ENCODE measurements at regions not wholly inside any gene's neighbourhood (a gene's known extent, or its start where the extent isn't known, plus 50 kb on each side); places are given as distances from the start of the nearest gene placed in this dataset.
A peak's percentile ranks its signal among the peaks of the same experiment; 100 is the strongest.

GRCh38 chr3:124272605-124273151 lies 280.8 kb upstream of the ROPN1 start:
- H3K27ac ChIP-seq (ENCODE audit: insufficient read depth, low read length), result no peak overlapping the region
- no peaks in the 10 kb centered on the region for H3K9me3 ChIP-seq (ENCODE audit: control insufficient read depth, insufficient read depth, low read depth, low read length)
- H3K4me2 ChIP-seq (ENCODE audit: extremely low read depth, insufficient read depth, low read length), result no peak overlapping the region
- H3K9ac ChIP-seq (ENCODE audit: insufficient read depth, low read length), result no peak overlapping the region
- no peak for TF ChIP-seq EZH2 (IDR thresholded peaks at IDR 0.05; ENCODE audit: low read length, missing control alignments)
- TF ChIP-seq CTCF (conservative IDR thresholded peaks at IDR 0.05 in 1 of 2, IDR thresholded peaks at IDR 0.05 in 1 of 2; ENCODE audit: low read depth in 1 of 2, low read length in 2 of 2), result no peak
- no peaks in the 10 kb centered on the region for H4K20me1 ChIP-seq (ENCODE audit: control insufficient read depth, extremely low read depth, insufficient read depth, low read length)
- H3K27me3 ChIP-seq (ENCODE audit: control insufficient read depth, insufficient read depth, low read length), result no peaks in the 10 kb centered on the region
- peak; percentile 69 to 77 for DNase-seq (ENCODE audit: low read depth in 2 of 2)
- H3K79me2 ChIP-seq (ENCODE audit: control insufficient read depth, insufficient read depth, low read length), result no peaks in the 10 kb centered on the region
- no peak overlapping the region for H2AFZ ChIP-seq (ENCODE audit: low read length)
- no peak overlapping the region for H3K4me3 ChIP-seq (replicated peaks in 1 of 4; ENCODE audit: control extremely low read depth in 1 of 4, insufficient read depth in 1 of 4, low read depth in 3 of 4, low read length in 4 of 4)
- H3K4me1 ChIP-seq (ENCODE audit: control insufficient read depth, extremely low read depth, insufficient read depth, low read length), result peaks cover 8% of the 10 kb centered on the region
- no peaks in the 10 kb centered on the region for H3K36me3 ChIP-seq (ENCODE audit: control insufficient read depth, insufficient read depth, low read length)

DNA sequence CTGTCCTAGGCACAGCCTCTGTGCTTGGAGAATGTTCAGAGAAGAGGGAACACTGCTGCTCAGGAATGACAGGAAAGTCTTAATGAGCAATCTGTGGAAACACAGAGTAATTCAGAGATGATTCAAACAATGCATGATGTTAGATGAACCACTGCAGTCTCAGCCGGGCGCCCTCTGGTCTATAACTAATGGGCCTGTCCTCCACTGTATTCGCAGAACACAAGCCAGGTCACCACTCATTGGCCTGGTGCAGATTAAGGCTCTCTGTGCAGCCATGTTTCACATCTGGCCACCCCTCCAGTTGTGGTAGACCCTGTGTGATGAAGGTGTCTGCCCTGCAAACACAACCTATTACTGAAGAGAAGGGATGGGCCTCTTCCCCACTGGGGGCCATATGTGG lies 281.7 kb upstream of the ROPN1 start:
- no peak overlapping the region for H3K4me2 ChIP-seq (ENCODE audit: extremely low read depth, insufficient read depth, low read length)
- no peaks in the 10 kb centered on the region for H3K79me2 ChIP-seq (ENCODE audit: control insufficient read depth, insufficient read depth, low read length)
- H3K27ac ChIP-seq (ENCODE audit: insufficient read depth, low read length), result no peak overlapping the region
- H3K9ac ChIP-seq (ENCODE audit: insufficient read depth, low read length), result no peak overlapping the region
- H3K4me3 ChIP-seq (replicated peaks in 1 of 4; ENCODE audit: control extremely low read depth in 1 of 4, insufficient read depth in 1 of 4, low read depth in 3 of 4, low read length in 4 of 4), result no peak overlapping the region
- no peaks in the 10 kb centered on the region for H3K36me3 ChIP-seq (ENCODE audit: control insufficient read depth, insufficient read depth, low read length)
- no peak for TF ChIP-seq CTCF (conservative IDR thresholded peaks at IDR 0.05 in 1 of 2, IDR thresholded peaks at IDR 0.05 in 1 of 2; ENCODE audit: low read depth in 1 of 2, low read length in 2 of 2)
- TF ChIP-seq EZH2 (IDR thresholded peaks at IDR 0.05; ENCODE audit: low read length, missing control alignments), result no peak
- no peaks in the 10 kb centered on the region for H3K9me3 ChIP-seq (ENCODE audit: control insufficient read depth, insufficient read depth, low read depth, low read length)
- no peaks in the 10 kb centered on the region for H4K20me1 ChIP-seq (ENCODE audit: control insufficient read depth, extremely low read depth, insufficient read depth, low read length)
- no peaks in the 10 kb centered on the region for H3K27me3 ChIP-seq (ENCODE audit: control insufficient read depth, insufficient read depth, low read length)
- DNase-seq (ENCODE audit: low read depth in 2 of 2), result peak in 1 of 2 donors; percentile 43
- peaks cover 8% of the 10 kb centered on the region for H3K4me1 ChIP-seq (ENCODE audit: control insufficient read depth, extremely low read depth, insufficient read depth, low read length)
- H2AFZ ChIP-seq (ENCODE audit: low read length), result no peak overlapping the region

GRCh38 chr3:124274051-124274450 lies 282.1 kb upstream of the ROPN1 start:
- Histone ChIP-seq H2AFZ (ENCODE audit: low read length) (no peak overlapping the region), H3K79me2 (ENCODE audit: control insufficient read depth, insufficient read depth, low read length) (no peaks in the 10 kb centered on the region), H4K20me1 (ENCODE audit: control insufficient read depth, extremely low read depth, insufficient read depth, low read length) (no peaks in the 10 kb centered on the region), H3K36me3 (ENCODE audit: control insufficient read depth, insufficient read depth, low read length) (no peaks in the 10 kb centered on the region), H3K9ac (ENCODE audit: insufficient read depth, low read length) (no peak overlapping the region), H3K4me2 (ENCODE audit: extremely low read depth, insufficient read depth, low read length) (no peak overlapping the region), H3K4me1 (ENCODE audit: control insufficient read depth, extremely low read depth, insufficient read depth, low read length) (peaks cover 8% of the 10 kb centered on the region), H3K27ac (ENCODE audit: insufficient read depth, low read length) (no peak overlapping the region), H3K4me3 (replicated peaks in 1 of 4; ENCODE audit: control extremely low read depth in 1 of 4, insufficient read depth in 1 of 4, low read depth in 3 of 4, low read length in 4 of 4) (no peak overlapping the region), H3K27me3 (ENCODE audit: control insufficient read depth, insufficient read depth, low read length) (no peaks in the 10 kb centered on the region), H3K9me3 (ENCODE audit: control insufficient read depth, insufficient read depth, low read depth, low read length) (no peaks in the 10 kb centered on the region)
- TF ChIP-seq EZH2 (IDR thresholded peaks at IDR 0.05; ENCODE audit: low read length, missing control alignments) (no peak), CTCF (conservative IDR thresholded peaks at IDR 0.05 in 1 of 2, IDR thresholded peaks at IDR 0.05 in 1 of 2; ENCODE audit: low read depth in 1 of 2, low read length in 2 of 2) (no peak)
- DNase-seq (ENCODE audit: low read depth in 2 of 2), result no peak

All from fibroblast of lung (primary cell).